ENCODE measurements at regions not wholly inside any gene's neighbourhood (a gene's known extent, or its start where the extent isn't known, plus 50 kb on each side); places are given as distances from the start of the nearest gene placed in this dataset.

GRCh38 chr18:46239549-46239948, 135.4 kb downstream of the HAUS1 start:
- no peak for TF ChIP-seq CTCF (tag by site-specific recombination; IDR thresholded peaks at IDR 0.05)
- no peak for TF ChIP-seq ZBTB26 (tag by site-specific recombination; optimal IDR thresholded peaks at IDR 0.05)
- no peak for TF ChIP-seq ZNF311 (tag by site-specific recombination; IDR thresholded peaks at IDR 0.05; ENCODE audit: borderline replicate concordance)
- no peak for TF ChIP-seq ZNF747 (tag by site-specific recombination; IDR thresholded peaks at IDR 0.05)
- no peak for TF ChIP-seq ZNF302 (tag by site-specific recombination; IDR thresholded peaks at IDR 0.05; ENCODE audit: low read depth)
- no peak for TF ChIP-seq ZNF404 (tag by site-specific recombination; IDR thresholded peaks at IDR 0.05)
- no peak for TF ChIP-seq ZNF248 (tag by site-specific recombination; IDR thresholded peaks at IDR 0.05)
- no peak for TF ChIP-seq REST (tag by site-specific recombination; IDR thresholded peaks at IDR 0.05)
- no peak for TF ChIP-seq ZNF510 (tag by site-specific recombination; IDR thresholded peaks at IDR 0.05; ENCODE audit: insufficient replicate concordance)
- TF ChIP-seq, protein P1, sequence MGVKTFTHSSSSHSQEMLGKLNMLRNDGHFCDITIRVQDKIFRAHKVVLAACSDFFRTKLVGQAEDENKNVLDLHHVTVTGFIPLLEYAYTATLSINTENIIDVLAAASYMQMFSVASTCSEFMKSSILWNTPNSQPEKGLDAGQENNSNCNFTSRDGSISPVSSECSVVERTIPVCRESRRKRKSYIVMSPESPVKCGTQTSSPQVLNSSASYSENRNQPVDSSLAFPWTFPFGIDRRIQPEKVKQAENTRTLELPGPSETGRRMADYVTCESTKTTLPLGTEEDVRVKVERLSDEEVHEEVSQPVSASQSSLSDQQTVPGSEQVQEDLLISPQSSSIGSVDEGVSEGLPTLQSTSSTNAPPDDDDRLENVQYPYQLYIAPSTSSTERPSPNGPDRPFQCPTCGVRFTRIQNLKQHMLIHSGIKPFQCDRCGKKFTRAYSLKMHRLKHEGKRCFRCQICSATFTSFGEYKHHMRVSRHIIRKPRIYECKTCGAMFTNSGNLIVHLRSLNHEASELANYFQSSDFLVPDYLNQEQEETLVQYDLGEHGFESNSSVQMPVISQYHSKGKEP (tag by site-specific recombination; IDR thresholded peaks at IDR 0.05) = no peak
- no peak for TF ChIP-seq KLF16 (tag by site-specific recombination; IDR thresholded peaks at IDR 0.05)
- TF ChIP-seq, protein P2, sequence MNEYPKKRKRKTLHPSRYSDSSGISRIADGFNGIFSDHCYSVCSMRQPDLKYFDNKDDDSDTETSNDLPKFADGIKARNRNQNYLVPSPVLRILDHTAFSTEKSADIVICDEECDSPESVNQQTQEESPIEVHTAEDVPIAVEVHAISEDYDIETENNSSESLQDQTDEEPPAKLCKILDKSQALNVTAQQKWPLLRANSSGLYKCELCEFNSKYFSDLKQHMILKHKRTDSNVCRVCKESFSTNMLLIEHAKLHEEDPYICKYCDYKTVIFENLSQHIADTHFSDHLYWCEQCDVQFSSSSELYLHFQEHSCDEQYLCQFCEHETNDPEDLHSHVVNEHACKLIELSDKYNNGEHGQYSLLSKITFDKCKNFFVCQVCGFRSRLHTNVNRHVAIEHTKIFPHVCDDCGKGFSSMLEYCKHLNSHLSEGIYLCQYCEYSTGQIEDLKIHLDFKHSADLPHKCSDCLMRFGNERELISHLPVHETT (tag by site-specific recombination; IDR thresholded peaks at IDR 0.05) = no peak
- TF ChIP-seq ZNF114 (tag by site-specific recombination; IDR thresholded peaks at IDR 0.05) = no peak
